ENCODE measurements at regions not wholly inside any gene's neighbourhood (a gene's known extent, or its start where the extent isn't known, plus 50 kb on each side); places are given as distances from the start of the nearest gene placed in this dataset.

DNA sequence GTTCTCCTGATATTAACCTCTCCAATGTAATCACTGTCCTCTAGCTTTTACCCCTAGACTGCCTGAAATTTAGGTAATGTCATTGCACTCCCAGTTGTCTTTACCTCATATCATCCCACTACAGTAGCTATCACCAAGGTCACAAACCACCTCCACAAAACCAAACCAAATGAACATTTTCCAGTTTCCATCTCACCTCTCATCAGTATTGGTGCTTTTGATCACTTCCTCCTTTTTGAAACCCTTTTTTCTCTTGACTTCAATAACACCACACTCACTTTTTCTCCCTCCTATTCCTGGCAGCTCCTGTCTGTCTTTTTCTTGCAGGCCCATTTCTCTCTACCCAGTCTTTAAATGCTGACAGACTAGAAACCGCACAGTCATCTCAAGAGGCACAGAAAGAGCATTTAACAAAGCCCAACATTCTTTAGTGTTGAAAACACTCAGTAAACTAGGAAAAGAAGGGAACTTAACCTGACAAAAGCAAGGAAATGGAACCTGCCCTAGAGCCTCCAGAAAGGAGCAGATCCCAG is 95.9 kb upstream of the SIX2 start:
- TF ChIP-seq, protein P1, sequence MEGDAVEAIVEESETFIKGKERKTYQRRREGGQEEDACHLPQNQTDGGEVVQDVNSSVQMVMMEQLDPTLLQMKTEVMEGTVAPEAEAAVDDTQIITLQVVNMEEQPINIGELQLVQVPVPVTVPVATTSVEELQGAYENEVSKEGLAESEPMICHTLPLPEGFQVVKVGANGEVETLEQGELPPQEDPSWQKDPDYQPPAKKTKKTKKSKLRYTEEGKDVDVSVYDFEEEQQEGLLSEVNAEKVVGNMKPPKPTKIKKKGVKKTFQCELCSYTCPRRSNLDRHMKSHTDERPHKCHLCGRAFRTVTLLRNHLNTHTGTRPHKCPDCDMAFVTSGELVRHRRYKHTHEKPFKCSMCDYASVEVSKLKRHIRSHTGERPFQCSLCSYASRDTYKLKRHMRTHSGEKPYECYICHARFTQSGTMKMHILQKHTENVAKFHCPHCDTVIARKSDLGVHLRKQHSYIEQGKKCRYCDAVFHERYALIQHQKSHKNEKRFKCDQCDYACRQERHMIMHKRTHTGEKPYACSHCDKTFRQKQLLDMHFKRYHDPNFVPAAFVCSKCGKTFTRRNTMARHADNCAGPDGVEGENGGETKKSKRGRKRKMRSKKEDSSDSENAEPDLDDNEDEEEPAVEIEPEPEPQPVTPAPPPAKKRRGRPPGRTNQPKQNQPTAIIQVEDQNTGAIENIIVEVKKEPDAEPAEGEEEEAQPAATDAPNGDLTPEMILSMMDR (IDR thresholded peaks at IDR 0.05; ENCODE audit: low read length): no peak
- no peak for TF ChIP-seq EZH2phosphoT487 (IDR thresholded peaks at IDR 0.05; ENCODE audit: low read length)
